GM19035 (cell line): ENCODE measurements at regions not wholly inside any gene's neighbourhood (a gene's known extent, or its start where the extent isn't known, plus 50 kb on each side); places are given as distances from the start of the nearest gene placed in this dataset.

Source experiments
- ATAC-seq: cut with Tn5 transposase; IDR thresholded peaks from one replicate; pipeline ENCODE4 v1.9.1; 2021; ENCODE audit not compliant: unreplicated experiment

DNA sequence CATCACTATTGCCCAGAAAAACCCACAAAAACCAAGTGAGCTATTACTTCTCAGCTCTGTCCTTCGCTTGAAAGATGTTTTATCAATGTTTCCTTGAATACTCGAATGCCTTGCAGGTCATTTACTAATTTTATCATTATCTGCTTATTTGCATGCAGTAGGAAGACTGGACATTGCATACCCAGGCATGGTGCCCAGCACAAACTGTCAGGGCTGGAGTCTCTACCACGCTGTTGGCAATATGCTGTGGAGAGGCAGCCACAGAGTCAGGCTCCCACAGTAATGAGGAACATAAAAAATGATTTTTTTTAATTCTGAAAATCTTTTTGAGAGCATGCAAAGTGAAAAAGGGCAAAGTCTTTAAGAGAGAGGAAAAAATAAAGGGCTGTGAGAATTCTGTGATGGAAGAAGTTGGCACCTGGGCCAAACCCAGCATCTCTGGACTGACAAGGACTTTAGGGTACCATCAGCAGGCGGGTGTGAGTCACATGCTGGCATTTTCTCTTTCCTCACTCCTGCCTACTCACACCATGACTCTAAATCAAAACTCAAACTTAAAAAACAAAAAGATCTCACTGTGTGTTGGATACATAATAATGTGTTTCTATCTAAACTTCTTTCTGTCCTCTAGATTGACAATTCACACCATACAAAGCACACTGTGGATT lies 709.8 kb upstream of the FANCL start:
- ATAC-seq, result no peak

- ATAC-seq, result no peak
Measured at GRCh38 chr2:58939388-58939787, 698.3 kb upstream of the FANCL start.

DNA sequence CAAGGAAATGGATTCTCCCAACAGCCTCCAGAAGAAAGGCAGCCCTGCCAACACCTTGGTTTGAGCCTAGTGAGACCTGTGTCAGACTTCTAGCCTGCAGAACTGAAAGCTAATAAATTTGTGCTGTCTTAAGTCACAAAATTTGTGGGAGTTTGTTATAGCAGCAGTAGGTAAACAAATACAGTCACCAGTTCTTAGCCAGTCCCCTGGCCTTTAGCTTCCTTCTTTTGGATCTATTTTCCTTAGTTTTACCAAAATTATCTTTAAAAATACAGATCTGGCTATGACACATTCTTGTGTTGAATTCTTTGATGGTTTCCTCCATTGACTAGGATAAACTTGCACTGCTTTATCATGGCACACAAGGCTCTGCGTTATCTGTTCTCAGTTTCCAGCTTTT lies 697.9 kb upstream of the FANCL start:
- ATAC-seq, result no peak

GRCh38 chr2:58932801-58933200 lies 691.7 kb upstream of the FANCL start:
- ATAC-seq, result no peak

- ATAC-seq, result no peak
Measured at GRCh38 chr2:58930537-58930936, 689.4 kb upstream of the FANCL start.

DNA sequence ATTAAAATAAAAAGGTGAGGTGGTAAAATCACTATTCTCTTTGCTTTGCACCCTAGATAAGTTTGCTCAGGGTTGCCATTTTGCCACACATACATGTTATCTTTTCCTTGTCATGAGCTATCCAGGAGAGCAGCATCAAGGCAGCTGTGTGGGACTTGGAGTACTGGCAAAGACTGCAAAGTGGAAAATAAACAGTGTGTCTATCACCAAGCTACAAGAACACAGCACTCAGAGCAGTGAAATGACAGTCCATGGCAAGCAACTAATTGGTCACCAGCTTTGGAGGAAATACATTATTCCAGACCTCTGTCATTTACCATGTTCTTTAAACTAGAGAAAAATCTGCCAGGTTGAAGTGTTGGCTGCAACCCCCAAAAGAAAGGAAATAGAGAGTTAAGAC lies 687.8 kb upstream of the FANCL start:
- no peak for ATAC-seq

GRCh38 chr2:58928391-58928790 lies 687.3 kb upstream of the FANCL start:
- no peak for ATAC-seq

DNA sequence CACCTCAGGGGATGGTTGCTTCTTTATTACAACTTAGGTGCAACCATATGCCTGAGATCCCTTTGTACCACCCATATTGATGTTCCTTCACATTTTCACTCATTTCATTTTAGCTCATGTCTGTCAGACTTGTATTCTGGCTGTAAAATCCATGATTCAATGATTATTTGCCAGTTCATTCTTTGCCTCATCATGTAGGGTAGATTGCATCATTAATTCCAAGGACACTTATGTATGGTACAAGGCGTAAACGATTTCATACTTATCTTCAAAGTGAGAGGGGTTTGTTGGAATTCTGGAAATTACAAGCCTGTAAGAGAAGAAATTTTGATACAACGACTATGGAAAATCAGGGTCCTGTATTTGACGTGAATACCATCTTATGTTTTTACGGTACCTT lies 685.0 kb upstream of the FANCL start:
- no peak for ATAC-seq

GRCh38 chr2:58925676-58926081 lies 684.6 kb upstream of the FANCL start:
- no peak for ATAC-seq

DNA sequence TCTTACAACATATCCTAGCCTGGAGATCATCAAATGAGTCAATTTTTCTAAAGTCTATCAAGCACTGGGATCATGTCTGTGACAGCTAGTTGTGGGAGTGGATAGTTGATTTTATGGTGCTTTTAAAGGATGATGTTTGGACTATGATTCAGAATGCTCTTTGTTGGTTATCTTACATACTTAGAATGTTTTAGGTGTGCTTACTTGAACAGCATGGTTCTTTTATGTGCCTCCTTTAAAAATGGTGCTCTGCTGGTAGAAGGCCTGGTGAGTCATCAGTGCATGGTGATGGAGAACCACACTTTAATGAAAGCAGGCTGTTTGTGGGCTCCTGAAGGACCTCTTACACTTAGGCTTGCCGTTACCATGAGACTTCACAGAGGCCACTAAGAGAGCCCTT lies 682.7 kb upstream of the FANCL start:
- no peak for ATAC-seq

DNA sequence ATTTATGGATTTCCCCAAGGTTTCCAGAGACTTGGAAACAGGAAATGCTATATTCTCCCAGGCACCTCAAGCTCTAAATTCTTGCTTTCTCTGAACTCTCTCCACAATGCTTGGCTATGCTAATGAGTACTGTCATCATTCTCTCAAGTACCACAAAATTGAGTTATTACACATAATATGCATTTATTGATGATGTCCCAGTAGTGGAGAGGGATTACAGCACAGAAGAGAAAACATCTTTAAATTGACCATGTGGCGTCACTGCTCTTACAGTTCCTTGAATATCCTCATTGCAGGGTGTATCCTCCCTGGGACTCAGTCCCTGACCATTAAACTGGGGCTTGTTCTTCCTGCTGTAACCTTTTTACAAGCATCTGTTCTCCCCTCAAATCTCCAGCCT lies 681.1 kb upstream of the FANCL start:
- ATAC-seq, result no peak

DNA sequence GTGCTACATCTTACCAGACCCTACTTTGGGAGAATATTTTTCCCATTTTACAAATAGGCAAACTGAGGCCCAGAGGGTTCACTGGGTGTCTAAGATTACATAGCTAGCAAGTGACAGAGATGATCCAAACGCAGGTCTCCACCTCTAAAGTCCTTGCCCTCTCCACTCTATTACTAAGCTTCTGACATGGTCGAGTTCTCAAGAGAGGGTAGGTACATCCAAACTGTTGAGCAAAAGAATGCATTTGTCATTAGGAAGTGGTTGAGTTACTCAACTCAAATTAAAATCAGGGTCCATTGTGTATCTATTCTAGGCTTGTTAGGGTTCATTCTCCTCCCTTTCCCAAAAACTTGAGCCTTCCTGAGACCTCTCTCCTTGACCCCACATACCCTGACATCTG lies 680.6 kb upstream of the FANCL start:
- no peak for ATAC-seq

DNA sequence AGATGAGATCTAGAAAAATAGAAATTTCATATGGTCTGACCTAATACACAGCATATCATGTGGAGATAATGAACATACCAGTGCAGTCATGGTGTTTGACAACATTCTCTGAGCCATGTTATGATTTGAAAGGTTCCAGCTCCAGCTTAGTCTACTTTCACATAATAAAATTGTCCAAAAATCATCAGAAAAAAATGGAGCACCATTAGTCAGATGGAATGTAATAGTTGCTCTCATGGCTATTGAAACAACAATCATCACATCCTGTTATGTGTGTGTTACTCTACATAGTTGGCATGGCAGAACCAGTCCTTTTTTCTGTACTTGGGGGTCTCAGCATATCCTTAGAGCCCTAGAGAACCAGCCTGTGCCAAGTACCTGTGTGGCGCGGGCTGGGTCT lies 678.9 kb upstream of the FANCL start:
- ATAC-seq, result no peak

GRCh38 chr2:58919316-58919715 lies 678.2 kb upstream of the FANCL start:
- ATAC-seq, result no peak

- no peak for ATAC-seq
Measured at GRCh38 chr2:58918141-58918540, 677.0 kb upstream of the FANCL start.

- no peak for ATAC-seq
Measured at GRCh38 chr2:58917596-58917995, 676.5 kb upstream of the FANCL start.

DNA sequence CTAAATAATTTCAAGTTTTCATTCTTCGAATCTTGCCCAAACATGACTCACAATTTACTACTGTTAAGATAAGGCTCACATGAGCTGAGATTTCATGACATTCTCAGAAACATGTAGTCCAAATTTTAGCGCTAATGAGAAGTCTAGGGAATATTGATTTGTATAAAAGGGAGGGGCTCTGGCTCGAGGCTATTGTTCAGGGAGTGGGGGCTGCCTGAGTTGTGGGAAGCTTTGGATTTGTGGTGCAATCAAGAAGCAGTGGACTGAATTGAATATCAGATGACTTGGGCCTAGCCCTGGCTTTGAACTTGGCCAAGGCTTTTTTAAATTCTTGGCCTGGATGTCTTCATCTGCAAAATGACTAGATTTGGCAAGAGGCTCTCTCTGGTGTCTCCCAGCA lies 674.9 kb upstream of the FANCL start:
- ATAC-seq, result no peak

GRCh38 chr2:58914733-58915505 lies 673.8 kb upstream of the FANCL start:
- no peak for ATAC-seq

DNA sequence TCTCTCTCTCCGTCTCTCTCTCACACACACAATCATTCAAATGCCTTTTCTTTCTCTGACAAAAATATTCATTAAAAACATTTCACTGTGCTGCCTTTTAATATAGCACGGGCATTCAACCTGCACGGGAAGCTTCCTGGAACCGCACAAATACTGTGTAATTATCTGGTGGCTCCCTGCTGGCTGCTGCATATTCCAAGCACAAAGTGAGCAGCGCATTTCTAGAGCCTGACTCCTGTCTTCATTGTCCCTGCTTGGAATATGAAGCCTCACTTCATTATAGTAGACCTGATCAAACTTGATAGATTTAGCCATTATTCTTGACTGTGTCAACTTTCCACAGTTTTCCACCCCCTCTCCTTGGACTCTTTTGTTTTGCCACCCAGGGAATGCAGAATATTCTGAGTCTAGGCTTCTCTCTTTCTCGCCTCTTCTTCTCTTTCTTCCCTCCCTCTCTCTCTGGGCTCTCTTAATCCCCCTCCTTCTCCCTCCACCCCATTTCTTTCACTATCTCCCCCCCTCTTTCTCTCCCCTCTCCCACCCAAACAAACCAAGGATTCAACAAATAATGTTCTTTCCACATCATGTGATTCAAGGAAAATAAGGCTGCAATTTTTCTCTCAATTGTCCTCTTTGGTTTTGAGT lies 672.1 kb upstream of the FANCL start:
- ATAC-seq, result no peak

GRCh38 chr2:58911877-58912276 lies 670.8 kb upstream of the FANCL start:
- ATAC-seq, result no peak

DNA sequence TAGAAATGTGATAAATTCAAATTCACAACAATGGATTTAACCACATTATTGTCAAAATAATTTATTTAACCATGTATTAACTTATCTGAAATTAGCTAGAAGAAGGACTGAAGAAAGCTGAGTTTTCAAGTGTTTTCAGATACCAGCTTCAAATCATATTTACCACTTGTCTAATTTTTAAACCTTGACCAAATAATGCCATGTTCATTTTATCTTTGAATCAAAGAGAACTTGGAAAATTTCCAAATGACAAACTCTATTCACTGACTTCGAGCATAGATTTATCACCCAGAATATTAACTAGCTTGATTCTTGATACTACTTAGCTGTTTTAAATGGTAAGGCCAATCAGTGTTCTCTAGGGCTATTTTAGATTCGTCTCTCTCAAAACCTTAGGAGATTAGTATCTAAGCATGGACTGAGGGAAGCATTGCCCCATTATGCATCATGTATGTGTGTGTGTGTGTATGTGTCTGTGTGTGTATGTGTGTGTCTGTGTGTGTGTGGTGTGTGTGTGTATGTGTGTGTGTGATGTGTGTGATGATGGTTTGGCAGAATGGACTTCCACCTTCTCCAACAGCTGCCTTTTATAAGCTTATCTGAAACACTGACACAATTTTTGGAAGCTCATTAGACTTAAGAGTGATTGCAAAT lies 667.5 kb upstream of the FANCL start:
- ATAC-seq, result no peak

DNA sequence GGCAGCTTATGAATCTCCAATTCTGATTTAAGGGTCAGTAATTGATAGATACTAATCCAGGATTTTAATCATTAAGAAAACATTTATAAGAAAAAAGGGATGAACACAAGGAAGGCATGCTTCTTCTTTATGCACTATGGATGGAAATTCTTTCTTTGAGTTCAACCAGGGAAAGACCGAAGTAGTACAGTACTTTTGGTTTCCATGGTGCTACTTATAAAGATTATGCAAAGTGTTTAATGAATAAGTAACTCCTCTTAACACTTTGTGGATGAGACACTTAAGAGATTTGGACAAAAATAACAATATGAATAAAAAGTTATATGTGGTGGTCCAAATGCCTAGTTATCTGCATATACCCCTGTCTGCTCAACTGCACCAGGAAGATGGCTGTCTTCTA lies 666.5 kb upstream of the FANCL start:
- no peak for ATAC-seq
